BJ (cell line): ENCODE measurements at regions not wholly inside any gene's neighbourhood (a gene's known extent, or its start where the extent isn't known, plus 50 kb on each side); places are given as distances from the start of the nearest gene placed in this dataset.

Source experiments
- CTCF ChIA-PET: fragments of 350-600 bp; formaldehyde crosslinking; extraction: SDS; loops from one replicate; lab custom pipeline; 2021; ENCODE audit warnings: antibody characterized with exemption, inconsistent platforms; lab: Yijun Ruan, JAX
- POLR2A ChIA-PET: fragments of 300-600 bp; sonication (Branson Sonifier 250); formaldehyde crosslinking; extraction: SDS; loops from one replicate; lab custom pipeline; 2021; ENCODE audit warnings: antibody characterized with exemption; lab: Charles Lee
- DNase-seq: peaks from one replicate; pipeline ENCODE4 v3.0.0-alpha.2; 2011; ENCODE audit warnings: low read depth
- H3K27me3 ChIP-seq: 2 replicates; pipeline ENCODE4 v1.6.0; 2011; ENCODE audit warnings: low read length; ENCODE audit not compliant: control insufficient read depth, insufficient read depth
- H3K36me3 ChIP-seq: 2 replicates; pipeline ENCODE4 v1.5.1; 2011; ENCODE audit warnings: low read length; ENCODE audit not compliant: control insufficient read depth, insufficient read depth
- H3K4me3 ChIP-seq: 2 replicates; pipeline ENCODE4 v1.5.1; 2011; ENCODE audit warnings: low read depth, mild to moderate bottlenecking, control low read depth, low read length
- TF ChIP-seq, protein P1 (sequence below): IDR thresholded peaks from 2 replicates; pipeline ENCODE4 v1.5.1; 2011; ENCODE audit warnings: low read depth, mild to moderate bottlenecking, control low read depth, inconsistent platforms, low read length, moderate library complexity; ENCODE audit not compliant: insufficient read depth

DNA sequence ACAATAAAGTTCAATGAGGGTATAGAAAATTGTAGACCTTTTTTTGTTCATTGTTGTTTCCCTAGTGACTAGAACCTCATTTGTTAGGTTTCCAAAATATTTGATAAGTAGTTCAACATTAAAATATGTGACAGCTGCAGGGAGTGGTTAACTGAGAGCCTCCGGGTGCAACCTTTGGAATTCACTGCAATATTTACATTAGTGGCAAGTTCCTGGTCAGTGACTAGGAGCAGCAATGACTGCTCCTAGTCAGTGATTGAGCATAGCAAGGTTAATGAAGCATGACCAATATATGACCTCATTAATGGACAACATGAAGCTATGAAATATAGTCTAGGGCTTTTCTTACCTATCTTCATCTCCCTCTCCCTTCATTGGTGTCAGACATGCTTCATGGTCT is 65.8 kb upstream of the FAM47A start:
- no peak for DNase-seq
- Histone ChIP-seq H3K27me3 (no peaks in the 10 kb centered on the region), H3K4me3 (no peak overlapping the region), H3K36me3 (no peaks in the 10 kb centered on the region)
- ChIA-PET POLR2A (no interaction called here), CTCF (no interaction called here)
- TF ChIP-seq, protein P1, sequence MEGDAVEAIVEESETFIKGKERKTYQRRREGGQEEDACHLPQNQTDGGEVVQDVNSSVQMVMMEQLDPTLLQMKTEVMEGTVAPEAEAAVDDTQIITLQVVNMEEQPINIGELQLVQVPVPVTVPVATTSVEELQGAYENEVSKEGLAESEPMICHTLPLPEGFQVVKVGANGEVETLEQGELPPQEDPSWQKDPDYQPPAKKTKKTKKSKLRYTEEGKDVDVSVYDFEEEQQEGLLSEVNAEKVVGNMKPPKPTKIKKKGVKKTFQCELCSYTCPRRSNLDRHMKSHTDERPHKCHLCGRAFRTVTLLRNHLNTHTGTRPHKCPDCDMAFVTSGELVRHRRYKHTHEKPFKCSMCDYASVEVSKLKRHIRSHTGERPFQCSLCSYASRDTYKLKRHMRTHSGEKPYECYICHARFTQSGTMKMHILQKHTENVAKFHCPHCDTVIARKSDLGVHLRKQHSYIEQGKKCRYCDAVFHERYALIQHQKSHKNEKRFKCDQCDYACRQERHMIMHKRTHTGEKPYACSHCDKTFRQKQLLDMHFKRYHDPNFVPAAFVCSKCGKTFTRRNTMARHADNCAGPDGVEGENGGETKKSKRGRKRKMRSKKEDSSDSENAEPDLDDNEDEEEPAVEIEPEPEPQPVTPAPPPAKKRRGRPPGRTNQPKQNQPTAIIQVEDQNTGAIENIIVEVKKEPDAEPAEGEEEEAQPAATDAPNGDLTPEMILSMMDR, result no peak
